AG04450 (cell line): ENCODE measurements at regions not wholly inside any gene's neighbourhood (a gene's known extent, or its start where the extent isn't known, plus 50 kb on each side); places are given as distances from the start of the nearest gene placed in this dataset.

Source experiments
- CTCF ChIA-PET: fragments of 300-600, 350-600 bp; formaldehyde crosslinking; extraction: SDS; loops from one replicate; lab custom pipeline; 2022; ENCODE audit warnings: antibody characterized with exemption, inconsistent platforms; lab: Charles Lee
- POLR2A ChIA-PET: fragments of 350-600 bp; formaldehyde crosslinking; extraction: SDS; loops from one replicate; lab custom pipeline; 2021; ENCODE audit warnings: antibody characterized with exemption, inconsistent platforms; lab: Yijun Ruan, JAX
- DNase-seq: peaks from one replicate; pipeline ENCODE4 v3.0.0-alpha.2; 2011; ENCODE audit warnings: low read depth, low spot score
- H3K27ac ChIP-seq: one replicate; pipeline ENCODE4 v1.5.1; 2012; ENCODE audit warnings: low read depth, low read length, control low read depth
- H3K27me3 ChIP-seq: one replicate; pipeline ENCODE4 v1.6.0; 2012; ENCODE audit warnings: low read length; ENCODE audit not compliant: control insufficient read depth, insufficient read depth
- H3K4me3 ChIP-seq: 2 replicates; pipeline ENCODE4 v1.5.1; 2011; ENCODE audit warnings: mild to moderate bottlenecking, low read depth, low read length, control low read depth
- H3K9me3 ChIP-seq: 2 replicates; pipeline ENCODE4 v1.5.1; 2012; ENCODE audit warnings: low read length; ENCODE audit not compliant: control insufficient read depth, insufficient read depth
- TF ChIP-seq, protein P1 (sequence below): IDR thresholded peaks from 2 replicates; pipeline ENCODE4 v1.5.1; 2011; ENCODE audit warnings: low read depth, low read length, control low read depth, inconsistent platforms

DNA sequence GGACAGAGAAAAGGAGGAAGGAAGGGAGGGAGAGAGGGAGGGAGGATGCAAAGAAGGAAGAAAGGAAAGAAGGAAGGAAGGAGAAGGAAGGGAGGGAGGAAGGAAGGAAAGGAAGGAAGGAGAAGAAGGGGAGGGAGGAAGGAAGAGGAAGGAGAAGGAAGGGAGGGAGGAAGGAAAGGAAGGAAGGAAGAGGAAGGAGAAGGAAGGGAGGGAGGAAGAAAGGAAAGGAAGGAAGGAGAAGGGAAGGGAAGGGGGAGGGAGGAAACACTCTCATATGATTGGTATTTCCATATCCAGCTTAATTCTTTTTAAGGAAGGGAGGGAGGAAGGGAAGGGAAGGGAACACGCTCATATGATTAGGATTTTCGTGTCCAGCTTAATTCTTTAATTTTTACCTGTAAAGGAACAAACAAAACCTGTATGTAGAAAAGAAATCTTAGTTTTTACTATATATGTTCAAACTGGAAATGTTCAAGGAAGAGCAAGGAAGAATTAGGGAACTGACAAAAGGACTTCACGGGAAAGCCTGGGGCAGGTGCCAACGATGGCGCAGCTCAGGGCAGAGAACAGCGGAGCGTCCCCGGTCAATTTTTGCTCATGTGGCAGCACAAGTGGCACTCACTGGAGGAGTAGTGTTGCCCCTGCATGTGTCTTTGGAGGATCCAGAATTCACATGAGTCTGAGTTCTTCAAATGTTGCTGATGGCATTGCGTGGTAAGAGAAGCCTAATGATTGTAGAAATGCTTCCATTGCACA is 228.6 kb downstream of the ZNF516 start:
- no peak for DNase-seq
- no peak overlapping the region for H3K27ac ChIP-seq
- ChIA-PET POLR2A (interaction anchor here (0.8 kb wide), 1 partner anchor 13 kb away, joined by 3 read pairs; no protein-coding TSS in a partner anchor), CTCF (interaction anchor here (1.0 kb wide), 1 partner anchor 8 kb away, joined by 3 read pairs; no protein-coding TSS in a partner anchor)
- TF ChIP-seq, protein P1, sequence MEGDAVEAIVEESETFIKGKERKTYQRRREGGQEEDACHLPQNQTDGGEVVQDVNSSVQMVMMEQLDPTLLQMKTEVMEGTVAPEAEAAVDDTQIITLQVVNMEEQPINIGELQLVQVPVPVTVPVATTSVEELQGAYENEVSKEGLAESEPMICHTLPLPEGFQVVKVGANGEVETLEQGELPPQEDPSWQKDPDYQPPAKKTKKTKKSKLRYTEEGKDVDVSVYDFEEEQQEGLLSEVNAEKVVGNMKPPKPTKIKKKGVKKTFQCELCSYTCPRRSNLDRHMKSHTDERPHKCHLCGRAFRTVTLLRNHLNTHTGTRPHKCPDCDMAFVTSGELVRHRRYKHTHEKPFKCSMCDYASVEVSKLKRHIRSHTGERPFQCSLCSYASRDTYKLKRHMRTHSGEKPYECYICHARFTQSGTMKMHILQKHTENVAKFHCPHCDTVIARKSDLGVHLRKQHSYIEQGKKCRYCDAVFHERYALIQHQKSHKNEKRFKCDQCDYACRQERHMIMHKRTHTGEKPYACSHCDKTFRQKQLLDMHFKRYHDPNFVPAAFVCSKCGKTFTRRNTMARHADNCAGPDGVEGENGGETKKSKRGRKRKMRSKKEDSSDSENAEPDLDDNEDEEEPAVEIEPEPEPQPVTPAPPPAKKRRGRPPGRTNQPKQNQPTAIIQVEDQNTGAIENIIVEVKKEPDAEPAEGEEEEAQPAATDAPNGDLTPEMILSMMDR: no peak
- no peaks in the 10 kb centered on the region for H3K9me3 ChIP-seq
- peaks cover 3% of the 10 kb centered on the region for H3K27me3 ChIP-seq
- peak overlapping the region; percentile 32 for H3K4me3 ChIP-seq

DNA sequence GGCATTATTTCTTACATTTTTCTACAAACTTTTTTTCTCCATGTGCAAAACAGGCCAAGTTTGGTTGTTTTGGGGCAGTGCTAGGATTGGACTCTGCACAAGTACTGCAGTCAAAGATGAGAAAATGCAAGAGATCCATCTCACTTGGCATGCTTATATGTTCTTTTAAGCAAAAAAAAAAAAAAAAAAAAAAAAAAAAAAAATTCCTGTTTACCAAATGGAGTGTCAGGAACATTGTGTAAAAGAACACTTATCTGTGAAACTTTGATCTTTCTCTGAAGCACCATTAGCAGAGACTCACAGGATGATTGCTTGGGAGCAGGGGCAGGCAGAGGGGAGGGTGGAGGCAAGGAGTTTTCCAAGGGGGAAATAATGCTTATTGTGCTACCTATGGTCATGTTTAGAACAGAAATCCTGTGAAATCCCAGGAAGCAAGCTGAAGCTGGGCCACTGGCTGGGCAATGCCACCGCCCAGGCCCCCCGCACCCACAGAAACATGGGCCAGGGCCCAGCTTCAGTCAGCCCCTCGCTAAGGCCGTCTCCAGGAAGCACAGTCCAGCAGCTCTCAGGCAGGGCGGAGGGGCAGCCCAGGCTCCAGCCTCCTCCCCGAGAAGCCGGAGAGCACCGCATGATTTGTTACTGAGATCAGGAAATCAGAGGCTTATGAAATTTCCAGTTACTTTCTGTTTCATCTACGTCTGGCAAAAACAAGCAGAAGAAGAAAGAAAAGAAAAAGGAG is 229.4 kb downstream of the ZNF516 start:
- DNase-seq: peak; percentile 7
- CTCF ChIA-PET: interaction anchor here (1.0 to 1.5 kb wide), 2 partner anchors 7 to 444 kb away, joined by 3 read pairs; no protein-coding TSS in a partner anchor
- Histone ChIP-seq H3K4me3 (peak overlapping the region; percentile 36), H3K27ac (no peak overlapping the region), H3K9me3 (no peaks in the 10 kb centered on the region), H3K27me3 (peaks cover 3% of the 10 kb centered on the region)
- POLR2A ChIA-PET: interaction anchor here (0.7 kb wide), 1 partner anchor 1079 kb away, joined by 10 read pairs; no protein-coding TSS in a partner anchor
- TF ChIP-seq, protein P1: no peak

DNA sequence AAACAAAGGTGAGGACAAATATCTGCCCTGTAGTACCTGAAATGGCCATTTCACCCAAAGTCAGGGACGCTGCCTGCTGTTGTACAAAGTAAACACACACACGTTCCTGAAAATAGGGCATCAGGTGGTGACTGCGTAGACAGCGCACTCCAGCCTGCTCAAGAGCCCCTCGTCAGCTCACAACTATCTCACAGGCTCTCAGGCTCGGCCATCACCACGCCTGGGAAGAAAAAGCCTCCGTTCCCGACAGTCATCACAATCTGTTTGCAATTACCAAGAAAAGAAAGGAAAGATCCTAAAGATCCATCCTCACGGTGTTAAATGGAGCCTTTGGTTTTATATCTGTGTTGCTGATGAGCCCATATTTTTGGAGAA is 230.2 kb downstream of the ZNF516 start:
- POLR2A ChIA-PET: interaction anchor here (0.7 kb wide), 1 partner anchor 1078 kb away, joined by 10 read pairs; no protein-coding TSS in a partner anchor
- Histone ChIP-seq H3K4me3 (no peak overlapping the region), H3K27ac (no peak overlapping the region), H3K9me3 (no peaks in the 10 kb centered on the region), H3K27me3 (peaks cover 3% of the 10 kb centered on the region)
- no peak for DNase-seq
- TF ChIP-seq, protein P1: no peak
- CTCF ChIA-PET: interaction anchor here (1.5 kb wide), 1 partner anchor 445 kb away, joined by 3 read pairs; no protein-coding TSS in a partner anchor

DNA sequence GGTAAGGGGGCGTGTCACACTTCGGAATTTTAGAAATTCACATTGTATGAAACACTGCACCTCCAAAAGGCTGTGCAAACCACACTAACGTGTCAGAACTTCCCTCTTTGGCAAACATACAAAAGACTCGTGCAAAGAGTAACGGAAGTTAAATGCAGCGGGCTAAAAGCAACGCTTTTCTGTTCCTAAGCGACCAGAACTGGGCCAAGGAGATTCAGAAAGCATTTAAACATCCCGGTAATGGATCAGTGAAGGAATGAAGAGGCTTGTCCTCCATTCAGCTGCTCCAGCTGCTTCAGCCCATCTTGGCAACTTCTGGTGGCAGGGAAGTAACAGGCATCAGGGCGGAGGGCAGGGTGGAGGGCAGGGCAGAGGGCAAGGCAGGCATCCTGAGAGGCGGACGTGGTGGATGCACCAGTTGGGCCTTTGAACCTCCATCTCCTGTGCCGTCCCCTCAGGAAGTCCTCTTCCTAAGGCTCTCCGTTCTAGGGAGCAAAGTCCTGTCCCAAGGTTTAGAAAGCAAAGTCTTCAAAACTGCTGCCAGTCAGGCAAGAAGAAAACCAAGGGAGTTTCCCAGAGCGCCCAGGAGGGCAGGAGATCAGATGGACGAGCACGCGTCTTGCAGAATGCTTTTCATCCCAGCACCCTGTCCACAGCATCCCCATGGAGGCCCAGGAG is 230.7 kb downstream of the ZNF516 start:
- ChIA-PET POLR2A (no interaction called here), CTCF (interaction anchor here (1.5 kb wide), 1 partner anchor 446 kb away, joined by 3 read pairs; no protein-coding TSS in a partner anchor)
- Histone ChIP-seq H3K9me3 (no peaks in the 10 kb centered on the region), H3K27me3 (peaks cover 3% of the 10 kb centered on the region), H3K27ac (no peak overlapping the region), H3K4me3 (no peak overlapping the region)
- no peak for DNase-seq
- TF ChIP-seq, protein P1: no peak
